Heart left ventricle (tissue), 16 donors: ENCODE measurements at regions not wholly inside any gene's neighbourhood (a gene's known extent, or its start where the extent isn't known, plus 50 kb on each side); places are given as distances from the start of the nearest gene placed in this dataset.
A peak's percentile ranks its signal among the peaks of the same experiment; 100 is the strongest.

Experiments used
- ATAC-seq, 4 donors: fragments of 200-7000 bp; cut with Tn5 transposase; one replicate each; pipeline ENCODE4 v1.9.1; 2020 to 2022; ENCODE audit warnings: moderate library complexity in 4 of 4, mild to moderate bottlenecking in 3 of 4, moderate number of reproducible peaks in 1 of 4
- DNase-seq, 5 donors: peaks; one replicate each; pipeline ENCODE4 v3.0.0-alpha.2; 2020
- H3K27ac ChIP-seq, 12 donors: fragments of 200-600 bp; sonication (generic) in 4 of 12; one replicate each; pipeline versions ENCODE4 v1.5.0 to v1.8.0; 2016 to 2022; ENCODE audit warnings: mild to moderate bottlenecking in 2 of 12
- H3K27me3 ChIP-seq, 9 donors: fragments of 200-600 bp; sonication (generic) in 2 of 9; one replicate each; pipeline versions ENCODE4 v1.5.1 to v1.8.0; 2016 to 2022; ENCODE audit warnings: mild to moderate bottlenecking in 3 of 9
- H3K36me3 ChIP-seq, 9 donors: fragments of 200-600 bp; sonication (generic) in 2 of 9; one replicate each; pipeline versions ENCODE4 v1.5.0 to v1.8.0; 2018 to 2022; ENCODE audit warnings: mild to moderate bottlenecking in 2 of 9
- H3K4me1 ChIP-seq, 12 donors: fragments of 200-600 bp; sonication (generic) in 4 of 12; one replicate each; pipeline versions ENCODE4 v1.5.0 to v1.8.0; 2016 to 2022; ENCODE audit warnings: mild to moderate bottlenecking in 3 of 12
- H3K4me3 ChIP-seq, 12 donors: fragments of 200-600 bp; sonication (generic) in 4 of 12; one replicate each; pipeline versions ENCODE4 v1.5.0 to v1.8.0; 2017 to 2022; ENCODE audit warnings: mild to moderate bottlenecking in 9 of 12, moderate library complexity in 4 of 12
- H3K9me3 ChIP-seq, 12 donors: fragments of 200-600 bp; sonication (generic) in 4 of 12; one replicate each; pipeline versions ENCODE4 v1.5.0 to v1.8.0; 2016 to 2022; ENCODE audit warnings: mild to moderate bottlenecking in 1 of 12
- CTCF ChIP-seq, 12 donors: fragments of 200-600 bp; sonication (generic) in 4 of 12; IDR thresholded peaks; one replicate each; pipeline versions ENCODE4 v1.5.0 to v1.8.0; 2018 to 2022; ENCODE audit warnings: antibody characterized with exemption in 12 of 12, mild to moderate bottlenecking in 5 of 12
- POLR2A ChIP-seq, 2 donors: fragments of 450-650 bp; IDR thresholded peaks; one replicate each; pipeline ENCODE4 v1.6.1; 2017; ENCODE audit warnings: antibody characterized with exemption in 2 of 2, mild to moderate bottlenecking in 2 of 2, moderate library complexity in 2 of 2
- whole genome bisulfite sequencing, 4 donors: extraction: QIAGEN DNeasy Blood & Tissue Kit in 2 of 4; methylation state at CpG; one replicate each; pipeline versions ENCODE4 v1.1.5 to v1.1.7; 2013 to 2018; 5-methylcytosine and 5-hydroxymethylcytosine counted together
- intact Hi-C, 10 donors: fragments of 100-400 bp; cut with DNase I; formaldehyde crosslinking; loops; one replicate each; pipeline versions ENCODE4 v1.11.1 to v1.14.2; 2022
- donor health status: ischemic (EF 13 %, LVEDD 7.1; RV severe dilation, severe dysfunction).
- donor health status: healthy with polysubstance abuse.
- donor health status: DM: no; HTN: yes; CAD: no.
- donor health status: DM: no; HTN: no; CAD: no.
- donor health status: ischemic (EF 25% LVEDD 6.9; RV normal size, moderate dysfunction).
- donor health status: ischemic (EF 25% LVEDD 5.7; RV mildly dilated, moderate dysfunction).
- donor health status: healthy.
- donor health status: DM: yes; HTN: yes; CAD: no.
- donor health status: ischemic (EF 35%, LVEDD 5.7; RV mildly dilated, moderate dysfunction).
- donor health status: nonischemic (EF 11% LVEDD 7.7; RV severe dilation, severe dysfunction).
- donor health status: DM: yes; HTN: yes; CAD: no.
- donor health status: PGD.
- donor health status: ischemic (EF 29% LVEDD 5.4; RV normal size, mild dysfunction).
- donor health status: nonischemic (EF 23%, LVEDD 6.1; RV moderate dilation, normal function).

GRCh38 chr2:128505575-128506526 is 187.2 kb upstream of the HS6ST1 start:
- intact Hi-C loops = loop anchor here in 1 of 10 donors (10.0 kb wide), 1 partner anchor 181 kb away; no protein-coding TSS in a partner anchor

GRCh38 chr2:128506534-128506933 is 187.9 kb upstream of the HS6ST1 start:
- TF ChIP-seq CTCF (IDR thresholded peaks at IDR 0.05) = no peak
- no peak for TF ChIP-seq POLR2A (IDR thresholded peaks at IDR 0.05)
- ATAC-seq = no peak
- intact Hi-C loops = loop anchor here in 1 of 10 donors (10.0 kb wide), 1 partner anchor 182 kb away; no protein-coding TSS in a partner anchor

More at GRCh38 chr2:128505575-128506526, 187.2 kb upstream of the HS6ST1 start:
- H3K27ac ChIP-seq = no peak overlapping the region
- no peak for ATAC-seq
- no peaks in the 10 kb centered on the region for H3K27me3 ChIP-seq
- H3K36me3 ChIP-seq = no peaks in the 10 kb centered on the region
- 57 to 68% (median 63%) methylated on average over 4 of the region's 4 CpGs for WGBS, 4 donors
- peaks cover 0 to 40% (median 8%) of the 10 kb centered on the region in 12 donors for H3K4me1 ChIP-seq
- H3K4me3 ChIP-seq = no peak overlapping the region
- TF ChIP-seq POLR2A (IDR thresholded peaks at IDR 0.05) (no peak), CTCF (IDR thresholded peaks at IDR 0.05) (no peak)
- peak in 1 of 5 donors; percentile 24 for DNase-seq
- peaks cover 0 to 6% (median 0%) of the 10 kb centered on the region in 12 donors for H3K9me3 ChIP-seq

GRCh38 chr2:128510701-128511397 is 192.2 kb upstream of the HS6ST1 start:
- no peak for DNase-seq
- intact Hi-C loops = loop anchor here in 1 of 10 donors (2.0 kb wide), 1 partner anchor 64 kb away; no protein-coding TSS in a partner anchor
- Histone ChIP-seq H3K9me3 (peaks cover 0 to 6% (median 0%) of the 10 kb centered on the region in 12 donors), H3K27ac (no peak overlapping the region), H3K27me3 (no peaks in the 10 kb centered on the region), H3K36me3 (no peaks in the 10 kb centered on the region), H3K4me3 (no peak overlapping the region), H3K4me1 (peaks cover 0 to 21% (median 0%) of the 10 kb centered on the region in 12 donors)
- no peak for TF ChIP-seq CTCF (IDR thresholded peaks at IDR 0.05)
- TF ChIP-seq POLR2A (IDR thresholded peaks at IDR 0.05) = no peak
- ATAC-seq = no peak
- WGBS, 4 donors = 73 to 86% (median 77%) methylated on average over 3 to 4 of the region's 4 CpGs

More at GRCh38 chr2:128506534-128506933, 187.9 kb upstream of the HS6ST1 start:
- no peaks in the 10 kb centered on the region for H3K36me3 ChIP-seq
- no peaks in the 10 kb centered on the region for H3K27me3 ChIP-seq
- WGBS, 4 donors = 94 to 100% (median 98%) methylated on average over 2 of the region's 2 CpGs
- peaks cover 0 to 38% (median 8%) of the 10 kb centered on the region in 12 donors for H3K4me1 ChIP-seq
- peak in 1 of 5 donors; percentile 39 for DNase-seq
- peaks cover 0 to 6% (median 0%) of the 10 kb centered on the region in 12 donors for H3K9me3 ChIP-seq
- no peak overlapping the region for H3K27ac ChIP-seq
- H3K4me3 ChIP-seq = no peak overlapping the region
